Activated CD8-positive, alpha-beta memory T cell treated with anti-CD3 and anti-CD28 coated beads for 4 hours (primary cell): ENCODE measurements at regions not wholly inside any gene's neighbourhood (a gene's known extent, or its start where the extent isn't known, plus 50 kb on each side); places are given as distances from the start of the nearest gene placed in this dataset.

Experiments used
- DNase-seq, 2 donors: peaks; one replicate each; pipeline ENCODE4 v3.0.0-alpha.2; 2020; ENCODE audit warnings: low read depth in 2 of 2

DNA sequence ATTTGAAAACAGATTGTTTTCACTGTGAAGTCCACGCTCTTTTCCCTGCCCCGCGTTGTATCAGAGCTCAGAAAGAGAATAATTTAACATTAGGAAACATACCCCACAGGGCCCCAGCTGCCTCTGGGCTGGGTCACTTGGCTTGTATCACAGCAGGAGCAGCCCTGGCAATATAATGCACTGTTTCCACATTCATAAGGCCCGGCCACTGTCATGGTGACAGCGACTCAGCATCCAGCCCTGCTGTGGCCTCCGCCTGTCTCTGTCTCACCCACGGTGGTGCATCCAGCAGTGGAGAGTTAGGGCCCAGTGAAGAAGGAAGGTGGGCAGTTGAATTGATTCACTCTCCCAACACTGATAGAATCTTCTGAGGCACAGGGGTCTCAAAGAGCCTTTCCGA, 188.9 kb downstream of the NSG2 start:
- DNase-seq: no peak

DNA sequence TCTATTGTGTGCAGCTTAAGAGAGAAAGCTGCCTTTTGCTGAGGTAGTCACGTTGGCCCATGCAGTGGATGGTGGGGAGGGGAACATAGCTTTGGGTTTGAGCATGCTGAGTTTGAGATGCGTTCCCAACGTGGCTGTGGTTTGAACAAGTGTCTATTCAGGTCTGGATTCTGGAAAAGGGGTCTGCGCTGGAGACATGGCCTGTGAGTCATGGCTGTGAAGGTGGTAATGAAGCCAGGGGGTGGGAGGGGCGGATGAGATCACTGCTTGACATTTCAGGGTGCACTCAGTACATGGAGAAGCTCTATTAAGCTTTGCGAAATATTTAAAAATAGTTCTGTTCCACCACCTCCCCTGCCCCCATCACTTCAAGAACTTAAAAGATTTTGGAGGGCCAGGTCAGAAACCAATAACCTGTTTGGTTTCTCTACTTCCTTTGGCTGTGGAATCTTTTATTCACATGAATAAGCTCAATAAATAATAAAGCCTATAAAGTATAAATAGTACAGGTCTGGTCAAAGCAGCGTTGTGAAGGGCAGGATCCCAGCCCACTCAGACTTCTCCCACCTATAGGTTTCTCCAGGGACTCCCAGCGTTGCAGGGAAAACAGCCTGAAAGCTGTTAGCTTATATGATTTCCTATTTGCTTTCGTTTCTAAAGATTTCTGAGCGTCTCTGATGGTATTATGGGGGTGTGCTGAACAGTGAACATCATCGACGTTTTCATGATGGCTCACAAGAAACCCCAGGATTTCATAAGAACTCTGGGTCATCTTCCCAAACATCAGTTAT, 189.9 kb downstream of the NSG2 start:
- DNase-seq: no peak

DNA sequence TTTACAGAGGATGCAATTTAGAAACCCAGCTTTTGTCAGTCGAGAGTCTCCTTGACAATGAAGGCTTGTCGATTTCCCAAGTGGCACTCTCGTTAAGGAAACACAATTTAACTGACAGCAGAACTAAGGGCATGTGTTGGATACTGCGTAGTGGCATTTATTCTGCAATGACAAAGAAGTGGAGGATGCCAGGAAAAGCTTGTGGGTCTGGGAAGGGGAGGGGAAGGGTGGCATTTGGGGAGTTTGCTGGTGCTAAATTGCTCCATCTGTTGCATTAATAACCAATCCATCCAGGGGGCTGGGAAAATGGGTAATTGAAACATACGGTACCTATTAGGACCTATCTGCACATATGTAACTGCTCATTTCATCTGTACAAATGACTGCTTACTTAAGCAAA, 190.6 kb downstream of the NSG2 start:
- DNase-seq: no peak

DNA sequence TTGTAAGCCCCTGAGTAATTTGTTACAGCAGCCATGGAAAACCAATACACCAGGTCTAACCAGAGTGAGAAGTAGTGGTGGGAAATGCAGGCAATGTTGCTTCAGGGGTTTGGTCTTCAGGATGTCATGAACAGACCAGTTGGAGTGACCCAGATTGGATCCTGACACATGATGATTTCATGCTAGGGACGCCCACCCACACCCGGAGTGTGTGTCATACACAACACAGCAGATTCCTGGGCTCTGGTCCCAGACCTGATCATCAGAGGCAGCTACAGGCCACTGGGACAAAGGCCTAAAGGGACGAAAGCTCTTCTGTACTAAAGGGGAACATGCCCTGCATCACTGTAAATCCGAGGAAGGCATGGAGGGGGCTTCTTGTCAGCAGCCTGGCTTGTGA, 194.2 kb downstream of the NSG2 start:
- no peak for DNase-seq

DNA sequence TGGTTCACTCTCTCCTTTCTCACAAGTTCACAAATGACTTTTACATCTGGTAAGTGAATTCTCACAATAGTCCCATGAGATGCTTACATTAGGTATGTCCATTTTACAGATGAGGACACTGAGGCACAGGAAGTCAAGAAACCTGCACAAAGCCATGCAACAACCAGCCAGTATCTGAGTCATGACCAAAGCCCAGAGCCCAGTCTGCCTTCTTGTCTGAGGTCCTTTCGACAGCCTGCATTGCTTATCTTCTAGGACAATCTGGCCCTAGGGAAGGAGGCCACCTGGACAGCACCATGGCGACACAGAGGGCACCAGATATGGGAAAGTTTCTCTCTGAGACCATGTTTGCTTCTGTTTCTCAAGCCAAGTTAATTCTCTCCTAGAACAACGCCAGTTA, 197.1 kb downstream of the NSG2 start:
- no peak for DNase-seq

DNA sequence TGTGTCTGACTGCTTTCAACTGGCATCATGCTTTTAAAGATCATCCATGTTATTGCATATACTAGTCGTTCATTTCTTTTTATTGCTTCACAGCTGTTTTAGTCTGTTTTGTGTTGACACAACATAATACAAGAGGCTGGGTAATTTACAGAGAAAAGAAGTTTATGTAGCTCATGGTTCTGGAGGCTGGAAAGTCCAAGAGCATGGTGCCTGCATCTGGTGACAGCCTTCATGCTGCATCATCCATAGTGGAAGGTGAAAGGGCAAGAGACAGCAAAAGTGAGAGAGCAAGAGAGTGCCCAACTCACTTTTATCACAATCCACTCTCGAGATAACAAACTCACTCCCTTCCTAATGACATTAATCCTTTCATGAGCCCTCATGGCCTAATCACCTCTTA, 198.4 kb downstream of the NSG2 start:
- no peak for DNase-seq

DNA sequence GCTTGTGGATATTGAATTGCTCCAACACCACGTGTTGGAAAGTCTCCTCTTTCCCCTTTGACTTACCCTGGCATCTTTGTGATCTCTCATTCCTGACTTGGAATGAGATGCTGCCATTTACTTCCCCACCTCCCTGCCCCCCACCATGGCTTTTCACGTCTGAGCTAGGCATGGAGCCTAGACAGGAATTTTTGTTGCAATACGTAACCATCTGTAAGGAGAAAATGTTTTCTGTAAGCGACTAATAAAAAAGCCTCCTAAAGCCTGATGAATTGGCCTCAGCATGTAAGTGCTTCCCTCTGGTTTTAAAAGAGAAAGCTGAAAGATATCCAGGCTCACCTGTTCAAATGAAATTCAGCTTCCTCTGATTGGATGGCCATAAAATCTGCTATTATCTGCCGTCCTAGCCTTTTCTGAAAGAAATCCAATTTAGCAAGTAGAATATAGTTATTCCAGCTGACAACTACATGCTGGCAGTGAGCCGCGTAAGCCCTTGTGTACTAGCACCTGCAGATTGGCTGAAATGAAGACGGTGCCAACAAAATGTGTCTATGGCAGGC, 200.1 kb downstream of the NSG2 start:
- no peak for DNase-seq

DNA sequence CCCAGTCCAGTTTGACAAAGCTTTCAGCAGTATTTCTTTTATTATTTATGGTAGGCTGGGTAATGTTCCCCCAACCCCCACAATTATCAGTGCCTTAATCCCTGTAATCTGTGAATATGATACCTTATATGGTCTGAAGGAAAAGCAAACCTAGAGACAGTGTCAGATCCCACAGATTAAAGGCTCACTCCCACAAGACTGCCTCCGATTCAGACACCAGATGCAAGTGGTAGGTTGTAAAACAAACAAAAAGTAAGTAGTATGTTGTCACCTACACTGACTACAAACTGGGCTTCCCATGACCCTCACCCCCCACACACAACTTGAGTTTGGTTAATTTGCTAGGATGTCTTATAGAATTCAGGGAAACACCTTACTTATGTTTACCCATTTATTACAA, 201.2 kb downstream of the NSG2 start:
- DNase-seq: no peak

DNA sequence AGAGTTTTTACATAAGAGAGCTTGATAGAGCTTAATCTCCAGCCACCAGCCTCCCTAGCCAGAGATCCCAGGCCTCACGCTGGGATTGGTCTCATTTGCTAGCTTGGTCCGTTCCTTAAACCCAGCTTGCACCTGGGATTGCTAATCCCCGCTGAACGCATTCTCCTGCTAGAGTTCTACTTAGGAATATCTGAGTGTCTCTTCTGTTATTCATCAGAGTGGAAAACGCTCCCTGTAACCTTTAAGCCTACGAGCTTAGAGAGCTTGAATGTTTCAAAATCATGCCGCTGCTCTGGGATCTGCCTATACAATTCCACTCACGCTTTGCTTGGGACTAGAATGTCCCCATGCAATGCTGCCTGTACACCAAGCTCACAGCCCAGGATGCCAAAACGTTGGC, 201.8 kb downstream of the NSG2 start:
- DNase-seq: no peak

DNA sequence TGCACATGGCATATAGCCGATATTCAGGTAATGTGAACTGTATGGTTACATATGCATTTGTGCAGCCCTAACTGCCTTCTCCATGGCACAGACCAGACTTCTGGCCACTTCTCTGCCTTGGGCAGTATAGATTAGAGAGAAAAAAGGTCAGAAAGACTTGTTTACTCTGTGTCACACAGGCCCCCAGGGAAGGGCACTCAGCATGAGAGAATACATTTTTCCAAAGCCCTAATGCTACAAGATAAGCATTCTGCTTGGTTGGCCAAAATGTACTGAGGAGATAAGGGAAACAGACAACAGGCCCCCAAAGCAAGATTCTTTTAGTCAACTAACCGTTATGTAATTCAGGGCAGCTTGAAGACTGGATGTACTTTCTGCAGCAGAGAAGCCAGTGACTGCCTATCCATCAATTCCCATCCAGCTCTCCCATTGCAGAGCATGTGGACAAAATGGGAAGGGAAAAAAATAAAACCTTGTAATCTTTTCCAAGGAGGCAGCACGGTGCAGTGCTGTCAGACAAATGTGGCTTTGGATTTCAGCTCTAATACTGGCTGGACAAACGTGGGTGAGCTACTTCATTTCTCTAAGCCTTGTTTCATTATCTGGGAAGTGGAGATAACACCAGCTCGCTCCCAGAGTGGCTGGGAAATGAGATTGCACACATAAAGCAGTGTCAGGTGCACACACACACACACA, 205.9 kb downstream of the NSG2 start:
- DNase-seq: no peak

DNA sequence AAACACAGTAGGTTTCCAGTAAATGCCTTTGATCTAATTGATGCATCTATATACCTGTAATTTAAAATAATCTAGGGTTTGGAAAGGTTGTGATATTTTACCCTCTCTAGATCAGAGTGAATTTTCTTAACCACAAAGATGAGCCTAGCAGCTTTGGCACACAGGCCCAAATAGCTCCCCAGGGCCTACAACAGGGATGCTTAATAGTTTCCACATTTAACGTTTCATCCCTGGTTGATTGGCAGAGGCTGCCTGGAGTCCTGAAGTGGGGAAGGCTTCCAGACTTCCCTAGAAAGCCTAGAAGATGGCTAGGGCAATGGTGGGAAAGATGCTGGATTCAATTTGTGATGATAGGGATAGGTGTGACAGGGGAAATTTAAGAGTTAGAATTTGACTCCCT, 206.6 kb downstream of the NSG2 start:
- DNase-seq: no peak

DNA sequence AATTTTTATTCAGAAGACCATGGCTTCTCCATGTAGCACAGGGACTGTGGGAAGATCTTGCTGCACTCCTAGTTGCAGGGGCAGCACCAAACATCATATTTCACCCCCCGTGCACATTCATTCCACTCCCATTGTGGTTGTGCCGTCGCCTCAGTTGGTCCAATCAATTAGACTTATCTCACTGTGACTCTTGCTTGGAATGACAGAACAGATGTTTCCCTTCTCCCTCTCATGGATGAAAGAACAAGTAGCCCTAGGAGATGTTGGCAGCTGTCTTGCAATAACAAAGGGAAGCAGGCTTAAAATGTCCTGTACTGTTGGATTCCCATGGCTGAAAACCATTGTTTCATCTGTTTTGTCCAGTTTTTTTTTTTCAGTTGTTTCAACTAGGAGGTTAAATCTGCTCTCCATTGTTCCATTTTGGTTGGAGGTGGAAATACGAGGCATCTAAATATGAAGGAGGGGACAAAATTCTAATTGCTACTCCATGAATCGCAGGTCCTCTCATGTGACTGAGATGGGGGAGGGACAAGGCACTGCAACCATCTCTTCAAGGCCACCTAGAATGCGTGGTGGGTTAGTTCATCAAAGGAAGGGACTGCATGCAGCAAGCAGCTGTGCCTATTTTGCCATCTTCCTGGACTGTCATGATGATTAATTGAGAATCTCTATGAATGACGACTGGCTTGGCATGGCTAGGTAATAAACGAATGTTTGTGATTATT, 214.4 kb downstream of the NSG2 start:
- no peak for DNase-seq

DNA sequence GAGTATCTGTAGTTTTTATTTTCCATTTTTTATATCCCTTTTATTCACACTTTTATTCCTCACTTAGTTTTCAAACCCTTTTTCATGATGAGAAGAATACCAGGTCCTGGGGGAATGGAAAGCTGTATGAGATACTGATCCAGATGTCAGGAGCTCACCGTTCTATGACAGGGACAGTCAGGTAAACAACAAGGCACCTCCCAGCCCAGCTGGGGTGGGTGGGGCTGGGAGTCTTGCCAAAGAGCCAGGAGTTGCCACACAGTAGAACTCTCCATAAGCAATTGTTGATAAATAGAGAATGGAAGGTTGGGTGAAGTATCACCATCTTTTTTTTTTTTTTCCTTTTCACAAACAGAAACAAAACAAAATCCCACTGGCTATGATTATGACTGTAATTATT, 225.8 kb downstream of the NSG2 start:
- DNase-seq: no peak

DNA sequence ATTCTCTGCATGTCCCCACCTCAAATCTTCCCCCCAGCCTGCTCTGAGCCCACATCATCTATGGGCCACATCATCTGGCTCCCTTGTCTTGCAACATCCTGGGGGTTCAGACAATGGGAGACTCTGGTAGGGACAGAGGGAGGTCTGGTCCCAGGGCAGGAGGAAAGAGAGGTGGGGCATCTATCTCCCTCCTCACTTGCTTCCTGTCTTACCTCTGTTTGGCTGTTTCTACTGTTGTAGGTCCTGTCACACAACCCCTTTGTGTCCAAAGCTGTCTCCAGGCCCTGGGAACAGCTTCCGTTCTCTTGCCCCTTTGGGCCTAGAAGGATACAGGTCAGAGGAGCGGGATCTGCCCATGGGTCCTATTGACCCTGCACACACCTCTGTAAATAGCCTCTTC, 227.2 kb downstream of the NSG2 start:
- DNase-seq: no peak

DNA sequence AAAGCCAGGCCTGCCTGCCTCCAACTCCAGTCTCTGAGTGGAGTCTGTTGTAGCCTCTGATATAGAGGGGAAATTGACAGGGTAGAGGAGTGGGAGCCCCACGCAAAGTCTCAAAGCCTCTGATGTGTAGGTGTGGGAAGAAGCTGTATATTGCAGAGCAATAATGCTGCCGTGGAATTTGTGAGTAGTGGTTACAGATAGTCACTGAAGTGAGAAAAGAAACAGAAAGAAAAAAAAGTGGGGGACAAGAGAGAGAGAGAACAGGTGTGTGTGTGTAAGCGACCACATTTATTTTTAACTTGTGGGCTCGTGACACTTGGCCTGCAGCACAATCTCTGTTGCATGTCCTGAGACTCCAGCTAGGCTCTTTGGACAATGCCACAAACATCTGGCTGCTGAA, 227.8 kb downstream of the NSG2 start:
- no peak for DNase-seq

DNA sequence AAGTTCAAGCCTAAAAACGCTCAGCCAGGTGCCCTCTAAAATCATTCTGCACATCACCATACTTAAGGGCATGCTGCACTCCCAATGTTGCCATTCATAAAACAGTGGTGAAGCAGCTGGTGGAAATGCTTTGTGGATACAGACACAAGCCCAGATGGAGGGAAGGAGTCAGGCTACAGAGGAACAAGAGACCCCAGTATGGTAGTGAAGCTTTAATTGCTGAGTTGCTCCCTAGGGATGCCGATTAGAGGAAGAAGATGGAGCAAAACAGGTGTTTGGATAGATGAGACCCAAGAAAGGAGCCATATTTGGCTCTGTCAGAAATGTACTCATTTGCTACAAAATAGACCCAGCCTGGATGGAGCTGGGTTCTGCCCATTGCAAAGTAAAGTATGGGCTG, 230.5 kb downstream of the NSG2 start:
- no peak for DNase-seq

DNA sequence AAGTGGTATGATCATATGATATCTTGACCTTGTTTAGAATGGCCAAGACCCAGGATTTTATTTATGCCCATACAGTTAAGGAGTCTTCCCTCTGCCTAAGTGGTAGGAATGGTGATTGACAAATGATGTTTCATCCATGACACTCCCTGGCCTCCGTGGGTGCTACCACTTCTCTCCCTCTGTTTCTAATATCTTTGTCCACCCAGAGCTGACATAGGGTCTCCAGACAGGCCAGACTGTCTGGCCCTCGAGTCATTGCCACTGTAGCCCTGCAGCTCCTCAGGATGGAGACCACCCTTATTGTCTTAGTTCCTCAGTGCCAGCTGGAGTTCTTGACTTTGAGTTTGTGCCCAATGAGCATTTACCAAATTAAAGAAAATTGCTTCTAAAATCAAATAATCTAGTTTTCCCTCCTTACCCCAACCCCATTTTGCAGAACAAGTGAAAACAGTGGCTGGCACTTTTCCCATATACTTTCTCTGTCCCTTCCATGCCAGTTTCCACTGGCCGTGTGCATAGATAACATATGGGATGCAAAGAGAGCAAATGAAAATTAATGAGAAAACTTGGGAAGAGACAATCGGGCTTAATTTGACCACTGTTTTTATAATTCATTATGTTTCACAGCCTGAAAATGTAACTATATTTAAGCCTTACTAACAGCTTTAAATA, 235.7 kb downstream of the NSG2 start:
- no peak for DNase-seq

DNA sequence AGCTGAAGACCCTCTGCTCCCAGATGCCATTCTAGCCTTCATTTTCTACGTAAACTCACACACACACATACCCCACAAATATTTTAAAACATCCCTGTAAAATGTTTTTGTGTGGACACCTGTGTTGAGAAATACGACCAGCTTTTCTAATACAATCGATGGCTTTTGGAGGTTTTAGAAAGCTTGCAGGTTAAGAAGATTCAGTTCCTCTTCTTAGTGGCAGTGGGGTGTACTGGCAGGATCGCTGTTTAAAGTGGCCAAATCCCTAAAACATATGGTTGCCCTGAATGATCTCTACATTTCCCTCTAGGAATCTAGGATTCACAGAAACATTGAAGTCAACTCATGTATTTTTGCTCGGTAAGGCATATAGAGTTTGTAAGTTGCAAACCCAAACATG, 236.3 kb downstream of the NSG2 start:
- no peak for DNase-seq

DNA sequence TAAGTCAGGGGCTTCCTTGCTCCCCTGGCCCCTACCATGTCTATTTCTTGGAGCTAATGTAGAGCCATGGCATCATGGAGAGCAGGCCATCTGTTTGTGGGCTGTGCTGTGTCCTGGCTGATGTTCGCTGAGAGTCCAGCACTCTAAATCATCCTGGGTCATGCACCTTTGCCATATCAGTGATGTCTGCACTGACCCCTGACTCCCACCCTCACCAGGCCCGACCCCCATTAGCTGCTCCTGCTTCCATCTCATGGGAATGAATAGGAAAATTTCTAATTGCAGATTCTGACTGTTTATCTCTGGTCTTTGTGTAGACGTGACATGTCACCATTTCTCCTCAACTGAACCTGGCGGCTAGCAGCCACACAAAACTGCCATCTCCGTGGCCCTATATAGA, 236.9 kb downstream of the NSG2 start:
- DNase-seq: no peak

DNA sequence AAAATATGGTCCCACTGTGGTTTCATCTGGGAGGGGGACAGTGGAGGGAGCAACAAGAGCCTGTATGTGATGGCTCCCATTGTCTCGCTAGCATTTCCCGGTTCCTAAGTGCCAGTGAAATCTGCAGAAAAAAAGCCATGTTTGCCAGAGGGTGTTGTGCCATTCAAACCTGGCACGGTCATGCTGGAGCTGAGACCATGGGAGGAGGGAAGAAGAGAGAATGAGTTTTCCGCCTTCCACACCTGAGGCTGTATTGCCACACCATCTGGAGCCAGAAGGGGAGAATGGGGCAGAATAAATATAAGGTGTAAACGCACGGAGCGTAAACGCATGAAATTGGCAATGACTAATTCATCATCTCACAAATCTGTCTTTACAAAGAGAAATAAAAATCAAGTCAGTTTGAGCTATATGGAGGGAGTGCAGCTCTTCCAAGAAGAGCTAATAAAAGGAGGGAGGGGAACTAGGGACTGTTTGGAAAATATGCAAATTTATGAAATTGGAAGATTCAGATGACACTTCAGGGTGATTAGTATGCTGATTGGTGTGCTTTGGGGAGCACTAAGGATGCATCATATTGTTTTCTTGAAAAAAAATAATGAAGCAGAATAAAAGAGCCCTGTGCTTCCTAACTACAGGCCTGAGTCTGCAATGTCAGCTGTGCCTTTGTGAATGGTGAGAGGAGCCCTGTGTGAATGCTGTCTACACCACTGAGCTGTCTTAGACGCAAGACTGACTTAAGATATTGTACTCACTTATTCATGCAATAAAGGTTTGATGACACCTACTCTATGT, 237.9 kb downstream of the NSG2 start:
- DNase-seq: no peak

DNA sequence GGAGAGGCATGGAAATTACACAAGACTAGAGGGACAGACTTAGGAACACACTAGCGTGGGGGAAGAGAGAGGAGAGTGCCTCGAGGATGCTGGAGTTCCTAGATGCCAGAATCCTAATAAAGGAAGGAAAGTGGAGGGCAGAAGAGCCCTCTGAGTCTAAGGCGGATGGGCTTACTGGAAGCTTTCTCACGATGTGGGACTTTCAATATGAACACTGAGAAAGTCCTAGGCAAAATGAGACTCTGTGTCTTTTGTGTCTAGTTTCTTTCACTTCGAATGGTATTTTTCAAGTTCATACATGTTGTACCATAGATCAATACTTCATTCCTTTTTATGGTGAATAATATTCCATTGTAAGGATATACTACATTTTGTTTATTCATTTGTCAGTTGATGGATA, 239.4 kb downstream of the NSG2 start:
- DNase-seq: no peak
